PC-3 (cell line): ENCODE measurements at regions not wholly inside any gene's neighbourhood (a gene's known extent, or its start where the extent isn't known, plus 50 kb on each side); places are given as distances from the start of the nearest gene placed in this dataset.

Experiments
- ATAC-seq: fragments of 200-7000 bp; cut with Tn5 transposase; 2 replicates; pipeline ENCODE4 v1.9.1; 2020; ENCODE audit warnings: mild to moderate bottlenecking, moderate library complexity
- BruUV-seq: library from RNA; stranded (reverse); fragments of 400-500 nt; replicated peaks from 2 replicates; lab custom pipeline; 2021; lab: Mats Ljungman, UMichigan
- CTCF ChIA-PET: fragments of 300-600 bp; sonication (Branson Sonifier 250); formaldehyde crosslinking; loops from one replicate; lab custom pipeline; 2022; ENCODE audit warnings: antibody characterized with exemption; lab: Charles Lee
- POLR2A ChIA-PET: fragments of 300-600 bp; sonication (Branson Sonifier 250); formaldehyde crosslinking; loops from one replicate; lab custom pipeline; 2022; ENCODE audit warnings: antibody characterized with exemption; ENCODE audit not compliant: unreplicated experiment; lab: Charles Lee
- DNase-seq: peaks from one replicate; pipeline ENCODE4 v3.0.0-alpha.2; 2015
- H2AFZ ChIP-seq: fragments of 300-600 bp; sonication (generic); 2 replicates; pipeline ENCODE4 v1.6.0; 2016; ENCODE audit warnings: antibody characterized with exemption, low read length
- H3F3A ChIP-seq: fragments of 300-600 bp; sonication (generic); one replicate; pipeline ENCODE4 v1.6.0; 2017; ENCODE audit warnings: antibody characterized with exemption, low read length, control low read depth, mild to moderate bottlenecking; ENCODE audit not compliant: unreplicated experiment
- H3K27ac ChIP-seq: fragments of 300-600 bp; sonication (generic); 2 replicates; pipeline ENCODE4 v1.5.1; 2016; ENCODE audit warnings: mild to moderate bottlenecking, low read length
- H3K27me3 ChIP-seq: fragments of 300-600 bp; sonication (generic); 2 replicates; pipeline ENCODE4 v1.6.1; 2016; ENCODE audit warnings: low read length, mixed read lengths
- H3K36me3 ChIP-seq: fragments of 300-600 bp; sonication (generic); 2 replicates; pipeline ENCODE4 v1.6.1; 2016; ENCODE audit warnings: low read depth, mixed run types, low read length, mixed read lengths
- H3K4me1 ChIP-seq: fragments of 300-600 bp; sonication (generic); 2 replicates; pipeline ENCODE4 v1.5.1; 2016; ENCODE audit warnings: low read length; ENCODE audit not compliant: insufficient read depth
- H3K4me2 ChIP-seq: fragments of 300-600 bp; sonication (generic); 2 replicates; pipeline ENCODE4 v1.6.0; 2016; ENCODE audit warnings: low read length
- H3K4me3 ChIP-seq: fragments of 300-600 bp; sonication (generic); 2 replicates; pipeline ENCODE4 v1.5.1; 2016; ENCODE audit warnings: mild to moderate bottlenecking, low read length, mixed read lengths
- H3K79me2 ChIP-seq: fragments of 300-600 bp; sonication (generic); 2 replicates; pipeline ENCODE4 v1.6.1; 2017; ENCODE audit warnings: low read length, mixed read lengths
- H3K9ac ChIP-seq: fragments of 300-600 bp; sonication (generic); 2 replicates; pipeline ENCODE4 v1.6.0; 2016; ENCODE audit warnings: mild to moderate bottlenecking, low read length
- H3K9me2 ChIP-seq: fragments of 300-600 bp; sonication (generic); replicated peaks from 2 replicates; pipeline ENCODE4 v1.6.1; 2016; ENCODE audit warnings: mixed run types, low read length, mixed read lengths
- H3K9me3 ChIP-seq: fragments of 300-600 bp; sonication (generic); 2 replicates; pipeline ENCODE4 v1.6.1; 2016; ENCODE audit warnings: low read length, mixed read lengths
- H4K20me1 ChIP-seq: fragments of 300-600 bp; sonication (generic); 2 replicates; pipeline ENCODE4 v1.6.1; 2016; ENCODE audit warnings: low read length, mixed read lengths
- EZH2 ChIP-seq: fragments of 300-600 bp; sonication (generic); IDR thresholded peaks from one replicate; pipeline ENCODE4 v1.6.1; 2017; ENCODE audit warnings: antibody characterized with exemption, mild to moderate bottlenecking, low read length; ENCODE audit not compliant: unreplicated experiment
- EZH2phosphoT487 ChIP-seq: fragments of 300-600 bp; sonication (generic); IDR thresholded peaks from 2 replicates; pipeline ENCODE4 v1.6.1; 2018; ENCODE audit warnings: mild to moderate bottlenecking, antibody characterized with exemption, low read length, borderline replicate concordance
- intact Hi-C: fragments of 100-400 bp; cut with micrococcal nuclease; formaldehyde crosslinking; loops from 2 replicates; pipeline ENCODE4 v1.9.0; 2023
- TF ChIP-seq, protein P1 (sequence below): fragments of 300-600 bp; sonication (generic); conservative IDR thresholded peaks from 2 replicates; pipeline ENCODE4 v1.5.1; 2017; ENCODE audit warnings: antibody characterized with exemption, low read depth, mild to moderate bottlenecking, low read length

DNA sequence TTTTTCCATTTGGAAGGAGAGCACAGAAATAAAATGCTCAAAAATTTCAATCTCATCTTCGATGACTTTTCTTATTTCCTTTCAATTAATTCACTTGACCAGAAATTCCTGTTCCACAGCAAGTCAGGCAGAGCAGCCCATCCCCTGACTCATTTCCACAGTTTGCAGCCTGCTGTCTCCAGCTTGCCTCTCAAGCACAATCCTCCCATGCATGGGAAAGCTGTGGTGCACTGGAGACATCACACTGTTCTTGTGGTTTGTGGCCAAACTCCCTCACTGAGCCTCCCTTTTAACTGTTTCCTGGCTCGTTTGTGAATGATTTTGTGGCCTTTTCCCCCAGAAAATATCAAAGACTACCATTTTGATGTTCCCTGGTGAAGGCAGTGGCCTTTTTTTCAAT lies 114.0 kb upstream of the ENPEP start:
- peak overlapping the region; percentile 58 for H2AFZ ChIP-seq
- no peaks in the 10 kb centered on the region for H4K20me1 ChIP-seq
- H3K27me3 ChIP-seq: no peaks in the 10 kb centered on the region; the same call in 1 of the 2 replicates
- ChIA-PET POLR2A (no interaction called here), CTCF (no interaction called here)
- intact Hi-C loops: no loop called here
- DNase-seq (peak; percentile 85), ATAC-seq (peak; percentile 76)
- H3K9me3 ChIP-seq: no peaks in the 10 kb centered on the region
- H3K4me3 ChIP-seq: peak overlapping the region; percentile 37; the same call in 1 of the 2 replicates
- BruUV-seq: no TSS peak
- H3K4me2 ChIP-seq: peak overlapping the region; percentile 79
- no peaks in the 10 kb centered on the region for H3F3A ChIP-seq
- H3K79me2 ChIP-seq: no peaks in the 10 kb centered on the region
- H3K9me2 ChIP-seq: no peaks in the 10 kb centered on the region
- TF ChIP-seq, protein P1, sequence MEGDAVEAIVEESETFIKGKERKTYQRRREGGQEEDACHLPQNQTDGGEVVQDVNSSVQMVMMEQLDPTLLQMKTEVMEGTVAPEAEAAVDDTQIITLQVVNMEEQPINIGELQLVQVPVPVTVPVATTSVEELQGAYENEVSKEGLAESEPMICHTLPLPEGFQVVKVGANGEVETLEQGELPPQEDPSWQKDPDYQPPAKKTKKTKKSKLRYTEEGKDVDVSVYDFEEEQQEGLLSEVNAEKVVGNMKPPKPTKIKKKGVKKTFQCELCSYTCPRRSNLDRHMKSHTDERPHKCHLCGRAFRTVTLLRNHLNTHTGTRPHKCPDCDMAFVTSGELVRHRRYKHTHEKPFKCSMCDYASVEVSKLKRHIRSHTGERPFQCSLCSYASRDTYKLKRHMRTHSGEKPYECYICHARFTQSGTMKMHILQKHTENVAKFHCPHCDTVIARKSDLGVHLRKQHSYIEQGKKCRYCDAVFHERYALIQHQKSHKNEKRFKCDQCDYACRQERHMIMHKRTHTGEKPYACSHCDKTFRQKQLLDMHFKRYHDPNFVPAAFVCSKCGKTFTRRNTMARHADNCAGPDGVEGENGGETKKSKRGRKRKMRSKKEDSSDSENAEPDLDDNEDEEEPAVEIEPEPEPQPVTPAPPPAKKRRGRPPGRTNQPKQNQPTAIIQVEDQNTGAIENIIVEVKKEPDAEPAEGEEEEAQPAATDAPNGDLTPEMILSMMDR: no peak
- TF ChIP-seq EZH2 (no peak), EZH2phosphoT487 (no peak)
- peak overlapping the region; percentile 61 for H3K27ac ChIP-seq
- peaks cover 26% of the 10 kb centered on the region for H3K4me1 ChIP-seq
- H3K9ac ChIP-seq: no peak overlapping the region
- H3K36me3 ChIP-seq: no peaks in the 10 kb centered on the region

DNA sequence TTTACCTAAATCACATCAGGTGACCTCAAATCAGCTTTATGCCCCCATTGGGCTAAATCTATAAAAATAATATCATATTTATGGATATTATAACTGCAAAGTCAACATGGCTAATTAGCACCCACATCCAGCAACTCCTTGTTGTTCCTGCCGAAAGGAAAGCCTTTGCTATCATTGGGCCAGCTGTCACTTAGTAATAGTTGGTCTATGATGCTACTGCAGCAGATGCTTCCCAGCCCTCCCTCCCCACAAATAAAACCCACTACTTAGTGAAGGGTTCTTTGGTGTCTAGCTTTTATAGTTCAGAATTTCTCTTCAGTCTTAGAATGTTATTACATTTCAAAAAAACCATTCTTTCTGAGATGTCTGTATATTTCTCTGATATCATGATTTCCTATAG lies 116.9 kb upstream of the ENPEP start:
- POLR2A ChIA-PET: no interaction called here
- Histone ChIP-seq H3K4me3 (no peak overlapping the region), H3K9me2 (no peaks in the 10 kb centered on the region), H3K9me3 (no peaks in the 10 kb centered on the region), H3K4me2 (no peak overlapping the region), H3K9ac (no peak overlapping the region), H3K27me3 (no peaks in the 10 kb centered on the region), H3K79me2 (no peaks in the 10 kb centered on the region), H3K36me3 (no peaks in the 10 kb centered on the region), H3K4me1 (peaks cover 26% of the 10 kb centered on the region), H2AFZ (no peak overlapping the region), H3F3A (no peaks in the 10 kb centered on the region), H4K20me1 (no peaks in the 10 kb centered on the region), H3K27ac (no peak overlapping the region)
- TF ChIP-seq, protein P1: no peak
- TF ChIP-seq EZH2phosphoT487 (no peak), EZH2 (no peak)
- no TSS peak for BruUV-seq
- CTCF ChIA-PET: no interaction called here
- intact Hi-C loops: no loop called here
- no peak for ATAC-seq
- DNase-seq: no peak

DNA sequence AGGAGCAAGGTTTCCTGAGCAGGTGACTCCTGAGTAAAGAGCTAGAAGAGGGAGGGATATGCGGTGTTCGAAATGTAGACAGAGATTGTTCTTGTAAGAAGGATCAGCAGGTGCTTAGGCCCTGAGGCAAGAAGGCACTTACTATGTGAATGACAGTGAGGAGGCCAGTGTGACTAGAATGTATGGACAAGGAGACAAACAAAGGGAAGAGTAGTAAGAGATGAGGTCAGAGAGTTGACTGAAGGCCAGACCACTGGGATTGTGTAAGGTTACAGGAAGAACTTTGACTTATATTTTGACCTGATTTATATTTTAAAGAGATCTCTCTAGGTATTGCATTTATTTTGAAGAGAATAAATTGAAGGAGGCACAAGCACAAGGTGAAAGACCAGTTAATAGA lies 118.4 kb upstream of the ENPEP start:
- Histone ChIP-seq H3K9me2 (no peaks in the 10 kb centered on the region), H3K9ac (no peak overlapping the region), H3K27ac (no peak overlapping the region), H3F3A (no peaks in the 10 kb centered on the region), H2AFZ (no peak overlapping the region), H3K79me2 (no peaks in the 10 kb centered on the region), H4K20me1 (no peaks in the 10 kb centered on the region), H3K4me1 (peaks cover 22% of the 10 kb centered on the region), H3K27me3 (no peaks in the 10 kb centered on the region), H3K4me3 (no peak overlapping the region), H3K4me2 (no peak overlapping the region), H3K9me3 (no peaks in the 10 kb centered on the region), H3K36me3 (no peaks in the 10 kb centered on the region)
- POLR2A ChIA-PET: no interaction called here
- intact Hi-C loops: no loop called here
- no TSS peak for BruUV-seq
- CTCF ChIA-PET: no interaction called here
- no peak for TF ChIP-seq EZH2phosphoT487
- TF ChIP-seq EZH2: no peak
- TF ChIP-seq, protein P1: no peak
- ATAC-seq (no peak), DNase-seq (peak; percentile 50)
